ENCODE measurements at regions not wholly inside any gene's neighbourhood (a gene's known extent, or its start where the extent isn't known, plus 50 kb on each side); places are given as distances from the start of the nearest gene placed in this dataset.

DNA sequence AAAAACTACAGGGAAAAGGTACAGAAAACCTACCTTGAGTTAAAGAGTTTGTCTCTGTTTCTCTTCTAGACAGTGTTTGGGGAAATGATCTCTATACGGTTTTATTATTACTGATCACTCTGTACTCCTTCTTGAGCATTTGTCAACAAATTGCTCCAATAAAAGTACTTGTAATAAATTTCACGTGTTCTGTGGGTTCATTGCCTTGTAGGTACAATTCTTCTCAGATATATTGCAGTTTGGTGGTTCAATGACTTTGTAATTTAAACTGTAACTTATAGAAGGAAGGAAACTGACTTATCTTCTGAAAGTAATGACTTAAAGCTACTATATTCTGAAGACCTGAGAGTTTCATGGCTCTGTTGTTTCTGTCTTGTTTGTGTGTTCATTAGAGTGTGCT, 319.9 kb upstream of the PCSK5 start:
- no peaks in the 10 kb centered on the region for H3K4me1 ChIP-seq
- no peak overlapping the region for H3K4me3 ChIP-seq
- DNase-seq = no peak
- H3K9me3 ChIP-seq = no peaks in the 10 kb centered on the region
- 58 to 61% methylated on average over 2 of the region's 2 CpGs for WGBS, 2 donors
- no peak overlapping the region for H3K27ac ChIP-seq
- TF ChIP-seq, protein P1, sequence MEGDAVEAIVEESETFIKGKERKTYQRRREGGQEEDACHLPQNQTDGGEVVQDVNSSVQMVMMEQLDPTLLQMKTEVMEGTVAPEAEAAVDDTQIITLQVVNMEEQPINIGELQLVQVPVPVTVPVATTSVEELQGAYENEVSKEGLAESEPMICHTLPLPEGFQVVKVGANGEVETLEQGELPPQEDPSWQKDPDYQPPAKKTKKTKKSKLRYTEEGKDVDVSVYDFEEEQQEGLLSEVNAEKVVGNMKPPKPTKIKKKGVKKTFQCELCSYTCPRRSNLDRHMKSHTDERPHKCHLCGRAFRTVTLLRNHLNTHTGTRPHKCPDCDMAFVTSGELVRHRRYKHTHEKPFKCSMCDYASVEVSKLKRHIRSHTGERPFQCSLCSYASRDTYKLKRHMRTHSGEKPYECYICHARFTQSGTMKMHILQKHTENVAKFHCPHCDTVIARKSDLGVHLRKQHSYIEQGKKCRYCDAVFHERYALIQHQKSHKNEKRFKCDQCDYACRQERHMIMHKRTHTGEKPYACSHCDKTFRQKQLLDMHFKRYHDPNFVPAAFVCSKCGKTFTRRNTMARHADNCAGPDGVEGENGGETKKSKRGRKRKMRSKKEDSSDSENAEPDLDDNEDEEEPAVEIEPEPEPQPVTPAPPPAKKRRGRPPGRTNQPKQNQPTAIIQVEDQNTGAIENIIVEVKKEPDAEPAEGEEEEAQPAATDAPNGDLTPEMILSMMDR (IDR thresholded peaks at IDR 0.05) = no peak
- TF ChIP-seq POLR2A (IDR thresholded peaks at IDR 0.05) = no peak
- no peaks in the 10 kb centered on the region for H3K36me3 ChIP-seq (ENCODE audit: low read depth, missing control alignments)
- intact Hi-C loops (cut with DNase I; ENCODE audit: low total_unique reads) = no loop called here
- no peaks in the 10 kb centered on the region for H3K27me3 ChIP-seq

DNA sequence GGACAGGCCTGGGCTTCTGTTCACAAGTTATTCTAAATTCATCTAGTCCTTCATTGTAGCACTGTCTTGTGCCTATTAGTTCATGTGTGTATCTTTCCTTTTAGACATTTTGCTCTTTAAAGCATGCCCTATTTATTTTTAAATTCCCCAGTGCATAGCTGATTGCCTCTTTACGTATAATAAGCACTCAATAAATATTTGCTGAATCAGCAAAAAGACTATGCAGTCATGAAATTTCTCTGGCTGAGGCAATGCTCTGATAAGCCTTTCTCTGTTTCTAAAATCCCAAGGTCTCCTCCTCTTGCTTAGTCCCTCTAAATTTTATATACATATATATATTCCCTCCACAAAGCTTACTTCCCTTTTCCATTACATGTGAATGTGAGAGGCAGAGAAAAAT, 315.9 kb upstream of the PCSK5 start:
- no peak overlapping the region for H3K27ac ChIP-seq
- no peak for TF ChIP-seq POLR2A (IDR thresholded peaks at IDR 0.05)
- TF ChIP-seq, protein P1 (IDR thresholded peaks at IDR 0.05) = no peak
- DNase-seq = no peak
- no peaks in the 10 kb centered on the region for H3K36me3 ChIP-seq (ENCODE audit: low read depth, missing control alignments)
- H3K27me3 ChIP-seq = no peaks in the 10 kb centered on the region
- no peak overlapping the region for H3K4me3 ChIP-seq
- no peaks in the 10 kb centered on the region for H3K4me1 ChIP-seq
- intact Hi-C loops (cut with DNase I; ENCODE audit: low total_unique reads) = no loop called here
- WGBS, 2 donors = 73 to 77% methylated on average over 1 of the region's 1 CpG
- no peaks in the 10 kb centered on the region for H3K9me3 ChIP-seq

DNA sequence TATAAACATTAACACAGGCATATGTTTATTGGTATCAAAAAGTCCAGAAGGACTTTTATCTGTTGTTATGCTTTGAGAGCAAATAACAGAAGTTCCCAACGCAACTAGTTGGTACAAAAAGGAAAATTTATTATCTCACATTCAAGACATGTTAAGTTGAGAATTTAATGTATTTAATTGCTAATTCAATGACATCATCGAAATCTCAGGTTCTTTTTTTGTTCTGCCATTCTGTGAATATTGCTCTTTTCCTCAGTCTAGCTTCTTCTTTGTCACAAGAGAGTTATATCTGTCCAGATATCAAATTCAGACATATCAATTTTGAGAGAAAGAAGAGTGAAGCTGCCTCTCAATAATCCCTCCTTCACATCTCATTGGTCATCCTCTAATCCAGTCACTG, 307.6 kb upstream of the PCSK5 start:
- 88 to 92% methylated on average over 2 of the region's 2 CpGs for WGBS, 2 donors
- H3K36me3 ChIP-seq (ENCODE audit: low read depth, missing control alignments) = no peaks in the 10 kb centered on the region
- DNase-seq = no peak
- H3K27ac ChIP-seq = no peak overlapping the region
- intact Hi-C loops (cut with DNase I; ENCODE audit: low total_unique reads) = no loop called here
- H3K27me3 ChIP-seq = no peaks in the 10 kb centered on the region
- H3K4me1 ChIP-seq = no peaks in the 10 kb centered on the region
- no peak overlapping the region for H3K4me3 ChIP-seq
- no peak for TF ChIP-seq POLR2A (IDR thresholded peaks at IDR 0.05)
- TF ChIP-seq, protein P1 (IDR thresholded peaks at IDR 0.05) = no peak
- no peaks in the 10 kb centered on the region for H3K9me3 ChIP-seq

DNA sequence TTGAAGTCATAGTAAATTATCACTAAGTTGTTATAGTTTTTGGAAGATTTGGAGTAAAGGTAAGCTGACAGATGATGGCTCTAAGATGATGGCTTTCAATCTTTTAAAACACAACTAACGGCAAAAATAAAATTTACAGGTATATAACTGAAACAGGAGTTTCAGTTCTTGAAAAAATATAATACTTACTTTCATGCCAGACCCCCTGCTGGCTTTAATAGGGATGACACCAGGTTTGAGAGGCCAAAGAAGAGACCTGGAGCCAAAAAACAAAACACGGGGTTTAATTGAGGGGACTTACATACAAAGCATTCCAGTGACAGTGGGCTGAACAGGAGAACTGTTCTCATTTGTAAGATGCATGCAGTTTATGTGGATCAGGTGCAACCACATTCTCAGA, 301.7 kb upstream of the PCSK5 start:
- intact Hi-C loops (cut with DNase I; ENCODE audit: low total_unique reads) = no loop called here
- no peak overlapping the region for H3K27ac ChIP-seq
- no peaks in the 10 kb centered on the region for H3K9me3 ChIP-seq
- H3K27me3 ChIP-seq = no peaks in the 10 kb centered on the region
- H3K36me3 ChIP-seq (ENCODE audit: low read depth, missing control alignments) = no peaks in the 10 kb centered on the region
- H3K4me1 ChIP-seq = no peaks in the 10 kb centered on the region
- H3K4me3 ChIP-seq = no peak overlapping the region
- TF ChIP-seq POLR2A (IDR thresholded peaks at IDR 0.05) = no peak
- TF ChIP-seq, protein P1 (IDR thresholded peaks at IDR 0.05) = peak in 2 of 3 experiments; percentile 26 to 30
- 86 to 87% methylated on average over 2 of the region's 2 CpGs for WGBS, 2 donors
- peak; percentile 15 for DNase-seq

DNA sequence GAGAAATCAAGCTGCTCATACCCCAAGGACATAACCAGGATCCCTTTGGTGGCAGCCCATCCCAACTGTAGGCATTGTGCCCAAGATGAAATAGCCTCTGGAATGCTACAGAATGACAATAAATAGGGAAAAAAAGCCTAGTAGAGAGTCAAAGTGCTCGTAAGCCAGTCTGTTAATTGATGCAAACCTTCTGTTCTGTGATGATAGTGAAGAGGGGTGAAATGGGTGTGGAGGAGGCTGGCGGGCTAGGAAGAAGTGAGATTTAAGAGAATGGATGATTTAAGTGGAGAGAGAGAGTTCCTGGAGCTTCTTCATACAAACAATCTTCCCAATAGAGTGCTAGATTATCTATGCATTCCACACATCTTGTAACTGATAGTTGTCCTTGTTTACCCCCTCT, 301.0 kb upstream of the PCSK5 start:
- no peaks in the 10 kb centered on the region for H3K36me3 ChIP-seq (ENCODE audit: low read depth, missing control alignments)
- TF ChIP-seq POLR2A (IDR thresholded peaks at IDR 0.05) = no peak
- TF ChIP-seq, protein P1 (IDR thresholded peaks at IDR 0.05) = no peak
- no peaks in the 10 kb centered on the region for H3K27me3 ChIP-seq
- H3K4me1 ChIP-seq = no peaks in the 10 kb centered on the region
- DNase-seq = no peak
- H3K27ac ChIP-seq = no peak overlapping the region
- no peaks in the 10 kb centered on the region for H3K9me3 ChIP-seq
- WGBS, 2 donors = 60 to 70% methylated on average over 2 of the region's 2 CpGs
- H3K4me3 ChIP-seq = no peak overlapping the region
- intact Hi-C loops (cut with DNase I; ENCODE audit: low total_unique reads) = no loop called here

Data from testis (tissue), 2 donors.